Activated naive CD4-positive, alpha-beta T cell treated with anti-CD3 and anti-CD28 coated beads for 36 hours (primary cell): ENCODE measurements at regions not wholly inside any gene's neighbourhood (a gene's known extent, or its start where the extent isn't known, plus 50 kb on each side); places are given as distances from the start of the nearest gene placed in this dataset.
A peak's percentile ranks its signal among the peaks of the same experiment; 100 is the strongest.
"Not testable (repeated sequence)": the region's sequence is repeated elsewhere in the genome, so short reads cannot be mapped to it uniquely, and the experiment has no call there.

ENCODE experiments used
- CTCF ChIA-PET: fragments of 350-600 bp; sonication (Branson Sonifier 250); formaldehyde crosslinking; loops from one replicate; lab custom pipeline; 2021; ENCODE audit warnings: antibody characterized with exemption; lab: Charles Lee
- DNase-seq: peaks from one replicate; pipeline ENCODE4 v3.0.0-alpha.2; 2020
- H3K27ac Mint-ChIP-seq: one replicate; pipeline ENCODE4 v1.8.0; 2021; ENCODE audit warnings: mild to moderate bottlenecking, mixed read lengths
- H3K27me3 Mint-ChIP-seq: one replicate; pipeline ENCODE4 v1.8.0; 2021; ENCODE audit warnings: low read depth, mixed read lengths
- H3K36me3 Mint-ChIP-seq: one replicate; pipeline ENCODE4 v1.8.0; 2021; ENCODE audit warnings: low read depth, mixed read lengths
- H3K4me1 Mint-ChIP-seq: one replicate; pipeline ENCODE4 v1.8.0; 2021; ENCODE audit warnings: low read depth, mixed read lengths
- H3K4me3 Mint-ChIP-seq: one replicate; pipeline ENCODE4 v1.8.0; 2021; ENCODE audit warnings: mild to moderate bottlenecking, moderate library complexity, mixed read lengths
- H3K9me3 Mint-ChIP-seq: one replicate; pipeline ENCODE4 v1.8.0; 2021; ENCODE audit warnings: mixed read lengths
- intact Hi-C: fragments of 100-400 bp; cut with micrococcal nuclease; formaldehyde crosslinking; loops from one replicate; pipeline ENCODE4 v1.15.1; 2023

DNA sequence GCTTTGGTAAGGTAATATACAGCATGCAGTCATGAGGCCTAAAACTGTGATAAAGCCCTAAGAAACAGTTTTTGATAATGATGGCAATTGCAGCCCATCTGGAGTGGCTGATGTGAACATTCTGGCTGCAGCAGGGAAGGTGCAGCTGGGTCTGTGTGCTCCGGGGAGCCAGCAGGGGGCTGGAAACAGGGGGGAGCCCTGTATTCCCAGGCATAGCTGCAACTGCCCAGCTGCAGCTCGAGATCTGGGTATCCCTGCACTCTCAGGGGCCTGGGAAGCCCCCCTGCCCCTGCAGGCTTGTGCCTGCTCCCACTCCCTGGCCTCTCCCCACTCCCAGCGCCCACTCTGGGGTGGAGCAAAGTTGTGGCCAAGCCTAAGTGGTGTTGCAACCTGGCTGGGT is 95.6 kb downstream of the RRAGB start:
- no peak for DNase-seq
- no peaks in the 10 kb centered on the region for H3K4me1 Mint-ChIP-seq
- H3K4me3 Mint-ChIP-seq: no peak overlapping the region
- intact Hi-C loops: no loop called here
- CTCF ChIA-PET: no interaction called here
- no peaks in the 10 kb centered on the region for H3K36me3 Mint-ChIP-seq
- H3K27me3 Mint-ChIP-seq: no peaks in the 10 kb centered on the region
- H3K27ac Mint-ChIP-seq: no peak overlapping the region
- no peaks in the 10 kb centered on the region for H3K9me3 Mint-ChIP-seq

DNA sequence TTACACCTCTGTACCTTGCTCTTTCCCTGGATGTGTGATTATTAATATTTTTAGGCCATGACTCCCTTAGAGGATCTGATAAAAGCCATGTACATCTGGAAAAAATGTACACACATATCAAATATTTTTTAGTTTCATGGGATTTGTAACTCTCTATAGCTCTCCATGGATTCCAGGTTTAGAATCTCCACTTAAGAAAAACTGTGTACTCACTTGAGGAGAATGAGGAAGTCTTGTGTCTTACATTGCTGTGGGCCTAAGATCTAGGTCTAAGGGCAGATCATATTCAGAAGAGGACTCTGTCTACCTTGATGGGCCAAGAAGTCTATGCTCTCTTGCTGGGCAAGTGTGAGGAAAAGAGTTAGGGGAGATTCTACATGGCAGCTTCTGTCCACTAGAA is 98.0 kb downstream of the RRAGB start:
- Mint-ChIP-seq H3K27me3 (no peaks in the 10 kb centered on the region), H3K4me3 (no peak overlapping the region), H3K4me1 (no peaks in the 10 kb centered on the region), H3K36me3 (no peaks in the 10 kb centered on the region), H3K27ac (no peak overlapping the region), H3K9me3 (no peaks in the 10 kb centered on the region)
- CTCF ChIA-PET: no interaction called here
- no peak for DNase-seq
- intact Hi-C loops: no loop called here

DNA sequence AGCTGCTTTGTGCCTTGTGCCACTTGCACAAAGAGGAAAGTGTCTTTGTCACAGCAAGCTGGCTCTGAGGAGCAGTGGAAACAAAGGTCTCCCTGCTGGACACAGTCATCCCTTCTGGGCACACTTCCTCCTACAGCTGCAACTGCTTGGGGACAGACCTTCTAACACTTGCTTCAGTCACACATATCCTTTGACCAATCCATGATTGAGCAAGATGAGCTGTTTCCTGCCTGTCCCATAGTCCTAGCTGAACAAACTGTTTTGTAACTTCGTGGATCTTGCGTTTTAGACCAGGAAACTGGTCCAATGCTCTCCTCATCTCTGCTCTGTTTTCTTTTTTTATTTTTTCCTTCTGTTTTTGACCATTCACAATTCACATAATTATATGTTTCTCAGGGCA is 98.5 kb downstream of the RRAGB start:
- DNase-seq: no peak
- CTCF ChIA-PET: no interaction called here
- Mint-ChIP-seq H3K9me3 (no peaks in the 10 kb centered on the region), H3K27me3 (no peaks in the 10 kb centered on the region), H3K27ac (no peak overlapping the region), H3K36me3 (no peaks in the 10 kb centered on the region), H3K4me3 (no peak overlapping the region), H3K4me1 (no peaks in the 10 kb centered on the region)
- intact Hi-C loops: no loop called here

DNA sequence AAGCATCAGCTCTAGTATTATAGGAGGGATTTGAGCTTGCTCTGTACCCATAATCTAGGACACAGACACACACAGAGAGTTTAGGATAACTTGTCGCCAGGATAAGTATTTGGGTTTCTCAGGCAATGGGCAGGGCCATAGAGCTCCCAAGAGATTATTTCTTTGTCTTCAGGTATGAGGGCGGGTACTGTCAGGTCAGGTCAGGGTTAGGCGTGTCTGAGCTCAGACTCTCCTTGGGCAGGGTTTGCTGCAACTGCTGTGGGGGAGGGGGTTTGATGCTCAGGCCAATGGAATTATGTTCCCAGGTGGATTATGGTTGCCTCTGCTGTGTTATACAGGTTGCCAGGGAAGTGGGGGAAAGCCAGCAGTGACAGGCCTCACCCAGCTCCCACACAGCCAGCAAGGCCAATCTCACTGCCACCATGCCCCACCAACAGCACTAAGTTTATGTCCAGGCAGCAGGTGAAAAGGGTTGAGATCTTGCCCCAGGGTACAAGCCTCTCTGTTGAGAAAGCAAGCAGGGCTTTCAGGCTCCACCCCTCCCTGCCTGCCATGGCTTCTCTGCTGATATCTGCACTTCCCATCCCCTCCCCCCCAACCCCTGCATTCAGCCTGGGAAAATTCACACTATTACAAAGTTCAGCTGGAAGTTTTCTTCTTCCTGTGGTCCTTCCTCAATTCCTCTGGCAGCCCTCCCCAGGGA is 101.3 kb downstream of the RRAGB start:
- intact Hi-C loops: no loop called here
- H3K27ac Mint-ChIP-seq: no peak overlapping the region
- H3K4me1 Mint-ChIP-seq: no peaks in the 10 kb centered on the region
- CTCF ChIA-PET: no interaction called here
- H3K27me3 Mint-ChIP-seq: no peaks in the 10 kb centered on the region
- H3K4me3 Mint-ChIP-seq: no peak overlapping the region
- H3K36me3 Mint-ChIP-seq: no peaks in the 10 kb centered on the region
- H3K9me3 Mint-ChIP-seq: peaks cover 5% of the 10 kb centered on the region
- no peak for DNase-seq

DNA sequence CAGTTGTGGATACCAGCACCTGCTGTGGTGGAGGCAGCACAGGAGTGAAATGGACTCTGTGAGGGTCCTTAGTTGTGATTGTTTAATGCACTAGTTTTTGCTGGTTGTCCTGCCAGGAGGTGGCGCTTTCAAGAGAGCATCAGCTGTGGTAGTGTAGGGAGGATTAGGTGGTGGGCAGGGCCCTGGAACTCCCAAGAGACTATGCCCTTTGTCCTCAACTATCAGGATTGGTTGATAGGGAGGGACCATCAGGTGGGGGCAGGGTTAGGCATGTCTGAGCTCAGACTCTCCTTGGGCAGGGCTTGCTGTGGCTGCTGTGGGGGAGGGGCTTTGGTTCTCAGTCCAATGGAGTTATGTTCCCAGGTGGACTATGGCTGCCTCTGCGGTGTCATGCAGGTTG is 121.9 kb downstream of the RRAGB start:
- intact Hi-C loops: no loop called here
- Mint-ChIP-seq H3K4me1 (no peaks in the 10 kb centered on the region), H3K9me3 (no peaks in the 10 kb centered on the region), H3K27me3 (no peaks in the 10 kb centered on the region), H3K27ac (no peak overlapping the region), H3K4me3 (no peak overlapping the region), H3K36me3 (no peaks in the 10 kb centered on the region)
- peak; percentile 4 for DNase-seq
- CTCF ChIA-PET: no interaction called here

DNA sequence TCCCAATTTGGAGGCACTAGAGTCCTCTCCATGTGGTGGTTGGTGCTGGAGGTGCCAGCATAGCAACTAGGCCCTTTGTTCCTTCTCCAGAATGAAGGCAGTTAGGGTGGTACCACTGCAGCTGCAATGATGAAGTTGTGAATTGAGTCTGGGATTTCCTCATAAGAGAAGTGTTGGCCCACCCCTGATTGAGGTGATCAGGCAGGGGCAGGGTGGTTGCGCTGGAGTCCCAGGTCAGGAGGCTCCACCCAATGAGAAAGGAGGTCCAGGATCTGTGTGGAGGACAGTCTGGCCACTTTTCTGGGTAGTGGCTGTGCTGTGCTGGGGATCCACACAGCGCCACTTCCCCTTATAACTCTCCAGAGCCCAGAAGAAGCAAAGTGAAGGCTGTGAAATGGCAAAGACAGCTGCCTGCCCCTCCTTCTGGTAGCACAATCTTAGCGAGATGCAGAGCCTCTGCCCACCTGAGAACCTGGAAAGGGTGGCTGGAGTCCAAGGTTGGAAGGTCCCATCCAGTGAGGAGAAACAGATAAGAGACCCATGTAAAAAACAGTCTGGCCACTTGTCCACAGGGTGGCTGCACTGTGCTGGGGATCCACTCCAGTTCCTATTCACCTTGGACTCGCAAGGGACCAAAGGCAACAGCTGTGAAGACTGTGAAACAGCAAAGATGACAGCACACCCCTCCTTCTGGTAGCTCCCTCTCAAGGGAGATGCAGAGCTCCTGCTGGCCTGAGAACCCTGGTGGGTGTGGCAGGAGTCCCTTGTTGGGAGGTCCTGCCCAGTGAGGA is 124.6 kb downstream of the RRAGB start:
- CTCF ChIA-PET: no interaction called here
- no peaks in the 10 kb centered on the region for H3K9me3 Mint-ChIP-seq
- intact Hi-C loops: no loop called here
- no peak overlapping the region for H3K27ac Mint-ChIP-seq
- H3K36me3 Mint-ChIP-seq: no peaks in the 10 kb centered on the region
- no peaks in the 10 kb centered on the region for H3K27me3 Mint-ChIP-seq
- no peak for DNase-seq
- H3K4me3 Mint-ChIP-seq: no peak overlapping the region
- no peaks in the 10 kb centered on the region for H3K4me1 Mint-ChIP-seq

DNA sequence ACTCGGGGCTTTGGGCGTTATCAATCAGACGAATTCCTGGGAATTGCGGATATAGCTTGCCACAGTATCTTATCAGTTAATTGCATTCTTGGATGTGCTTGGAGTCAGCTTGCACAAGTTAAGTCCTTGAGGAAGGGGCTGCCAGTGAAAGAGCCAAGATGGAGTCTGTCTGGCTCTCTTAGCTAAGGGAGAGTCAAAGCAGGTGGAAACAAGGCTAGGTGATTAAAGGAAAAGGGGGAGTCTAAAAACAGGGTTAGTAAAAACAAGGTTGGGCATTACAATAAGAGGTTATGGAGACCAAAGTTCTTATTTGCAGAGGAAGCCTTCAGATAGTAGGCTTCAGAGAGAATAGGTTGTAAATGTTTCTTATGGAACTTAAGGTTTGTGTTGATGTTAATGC is 149.2 kb downstream of the RRAGB start:
- H3K27me3 Mint-ChIP-seq, DNase-seq, H3K9me3 Mint-ChIP-seq, H3K27ac Mint-ChIP-seq, CTCF ChIA-PET, H3K4me3 Mint-ChIP-seq, intact Hi-C loops, H3K4me1 Mint-ChIP-seq, H3K36me3 Mint-ChIP-seq: not testable (repeated sequence)

DNA sequence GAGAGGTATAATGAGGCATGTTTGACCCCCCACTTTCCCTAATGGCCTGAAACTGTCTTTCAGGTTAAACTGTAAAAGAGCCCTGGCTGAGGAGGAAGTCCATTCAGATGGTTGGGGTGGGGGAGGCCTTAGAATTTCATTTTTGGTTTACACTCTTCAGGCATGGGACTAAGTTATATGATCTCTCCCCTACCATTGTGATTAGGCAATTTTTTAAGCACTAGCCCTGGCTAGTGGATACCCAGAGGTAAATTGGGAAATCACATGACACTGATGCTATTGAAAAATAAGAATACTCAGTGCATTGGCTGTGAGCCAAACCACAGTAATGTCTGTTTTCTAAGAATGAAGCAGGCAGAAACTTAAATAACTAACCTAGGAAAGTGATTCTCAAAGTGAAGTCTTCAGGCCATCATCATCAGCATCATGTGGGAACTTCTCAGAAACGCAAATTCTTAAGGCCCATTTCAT is 149.7 kb downstream of the RRAGB start:
- intact Hi-C loops: no loop called here
- CTCF ChIA-PET: no interaction called here
- H3K9me3 Mint-ChIP-seq: no peaks in the 10 kb centered on the region
- no peak overlapping the region for H3K4me3 Mint-ChIP-seq
- H3K27ac Mint-ChIP-seq: no peak overlapping the region
- H3K4me1 Mint-ChIP-seq: peaks cover 9% of the 10 kb centered on the region
- peak; percentile 28 for DNase-seq
- H3K27me3 Mint-ChIP-seq: no peaks in the 10 kb centered on the region
- H3K36me3 Mint-ChIP-seq: no peaks in the 10 kb centered on the region

DNA sequence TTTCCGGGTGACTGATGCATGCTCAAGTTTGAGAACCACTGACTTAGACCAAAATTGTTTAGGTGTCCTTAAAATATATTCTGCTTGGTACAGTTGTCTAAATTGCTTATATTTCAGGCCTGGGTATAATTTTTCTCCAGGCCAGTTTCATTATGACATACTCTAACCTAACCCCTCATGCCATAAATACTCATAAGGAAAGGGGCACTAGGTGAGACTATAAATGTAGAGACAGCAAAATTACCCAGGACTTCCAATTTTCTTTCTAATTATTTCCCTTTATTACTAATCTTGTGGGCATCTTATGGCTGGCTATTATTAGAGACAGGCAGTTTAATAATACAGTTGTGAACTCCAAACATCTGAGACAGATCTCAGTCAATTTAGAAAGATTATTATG is 150.2 kb downstream of the RRAGB start:
- Mint-ChIP-seq H3K4me1 (peaks cover 9% of the 10 kb centered on the region), H3K27me3 (no peaks in the 10 kb centered on the region), H3K9me3 (no peaks in the 10 kb centered on the region), H3K4me3 (no peak overlapping the region), H3K27ac (no peak overlapping the region), H3K36me3 (no peaks in the 10 kb centered on the region)
- CTCF ChIA-PET: no interaction called here
- DNase-seq: no peak
- intact Hi-C loops: no loop called here

DNA sequence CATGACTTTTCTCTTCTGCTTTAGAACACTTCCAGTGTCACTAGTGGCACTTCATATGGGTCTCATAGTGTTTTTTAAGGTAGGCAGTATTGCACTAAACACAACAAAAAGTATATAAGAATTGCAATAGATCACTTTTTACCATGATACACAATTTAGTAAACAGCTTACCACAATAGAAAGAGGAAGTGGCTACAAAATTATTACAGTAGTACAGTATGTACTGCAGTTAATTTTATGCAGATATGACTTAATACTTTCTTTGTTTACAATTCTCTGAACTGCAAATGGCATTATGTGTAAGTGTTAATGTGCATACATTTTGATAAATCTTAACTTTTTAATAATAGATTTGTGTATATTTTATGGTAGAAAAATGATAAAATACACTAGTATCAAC is 157.3 kb downstream of the RRAGB start:
- no peak overlapping the region for H3K27ac Mint-ChIP-seq
- intact Hi-C loops: no loop called here
- peaks cover 2% of the 10 kb centered on the region for H3K36me3 Mint-ChIP-seq
- H3K9me3 Mint-ChIP-seq: no peaks in the 10 kb centered on the region
- CTCF ChIA-PET: no interaction called here
- no peak overlapping the region for H3K4me3 Mint-ChIP-seq
- H3K4me1 Mint-ChIP-seq: no peaks in the 10 kb centered on the region
- DNase-seq: no peak
- H3K27me3 Mint-ChIP-seq: peaks cover 2% of the 10 kb centered on the region

DNA sequence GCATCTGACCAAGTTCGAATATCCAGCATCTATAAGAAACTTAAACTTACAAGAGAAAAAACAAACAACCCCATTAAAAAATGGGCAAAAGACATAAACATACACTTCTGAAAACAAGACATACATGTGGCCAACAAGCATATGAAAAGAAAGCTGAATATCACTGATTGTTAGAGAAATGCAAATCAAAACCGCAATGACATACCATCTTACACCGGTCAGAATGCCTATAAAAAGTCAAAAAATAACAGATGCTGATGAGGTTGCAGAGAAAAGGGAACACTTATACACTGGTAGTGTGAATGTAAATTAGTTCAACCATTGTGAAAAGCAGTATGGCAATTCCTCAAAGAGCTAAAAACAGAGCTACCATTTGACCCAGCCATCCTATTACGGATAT is 166.0 kb downstream of the RRAGB start:
- H3K9me3 Mint-ChIP-seq, H3K4me3 Mint-ChIP-seq, H3K36me3 Mint-ChIP-seq, H3K27me3 Mint-ChIP-seq, DNase-seq, H3K4me1 Mint-ChIP-seq, CTCF ChIA-PET, H3K27ac Mint-ChIP-seq, intact Hi-C loops: not testable (repeated sequence)

DNA sequence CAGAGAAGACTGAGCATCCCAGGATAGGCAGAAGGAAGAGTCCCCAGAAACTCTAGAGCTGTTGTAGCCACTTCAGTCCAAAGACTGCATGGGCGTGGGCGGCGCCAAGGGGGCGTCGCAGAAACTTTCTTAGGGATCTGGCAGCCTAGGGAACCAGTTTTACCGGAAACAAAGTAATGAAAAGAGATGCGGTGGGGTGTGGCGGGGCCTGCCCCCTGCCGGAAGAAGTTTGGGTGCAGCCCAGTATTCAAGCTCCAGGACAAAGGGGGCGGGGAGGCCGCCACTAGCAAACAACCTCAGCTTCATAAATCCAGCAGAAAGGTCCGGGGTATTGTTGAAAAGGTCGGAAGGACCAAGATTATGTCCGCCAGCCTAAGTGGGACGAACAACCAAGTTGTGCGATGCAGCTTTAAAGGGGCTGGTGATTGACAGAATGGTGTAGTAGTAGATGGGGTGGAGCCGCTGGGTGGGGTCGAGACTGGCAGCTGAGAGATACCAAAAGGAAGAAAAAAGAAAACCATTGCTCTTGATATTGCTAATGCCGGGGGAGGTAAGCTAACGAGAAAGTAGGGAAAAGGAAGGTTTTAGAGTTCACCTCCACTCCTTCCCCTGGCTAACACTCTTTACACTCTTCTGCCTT is 190.5 kb downstream of the RRAGB start:
- Mint-ChIP-seq H3K27ac (peak overlapping the region; percentile 57), H3K4me3 (peak overlapping the region; percentile 75), H3K36me3 (no peaks in the 10 kb centered on the region), H3K27me3 (no peaks in the 10 kb centered on the region), H3K4me1 (peaks cover 7% of the 10 kb centered on the region), H3K9me3 (no peaks in the 10 kb centered on the region)
- DNase-seq: peak; percentile 67
- CTCF ChIA-PET: interaction anchor here (1.3 kb wide), 1 partner anchor 178 kb away, joined by 3 read pairs; no protein-coding TSS in a partner anchor
- intact Hi-C loops: loop anchor here (1.0 to 10.0 kb wide), 2 partner anchors 191 to 327 kb away; partner anchors contain the start of genes KLF8 and RRAGB
